ENCODE measurements at regions not wholly inside any gene's neighbourhood (a gene's known extent, or its start where the extent isn't known, plus 50 kb on each side); places are given as distances from the start of the nearest gene placed in this dataset.

GRCh38 chr11:129257512-129257911, 65.4 kb upstream of the ARHGAP32 start:
- no peak overlapping the region for H3K4me3 ChIP-seq (ENCODE audit: low read depth, low read length)
- TF ChIP-seq CTCF (IDR thresholded peaks at IDR 0.05; ENCODE audit: low read depth, low read length): no peak

- no peak for TF ChIP-seq CTCF (IDR thresholded peaks at IDR 0.05; ENCODE audit: low read depth, low read length)
- H3K4me3 ChIP-seq (ENCODE audit: low read depth, low read length): no peak overlapping the region
Observed at GRCh38 chr11:129252621-129253020, 60.5 kb upstream of the ARHGAP32 start.

GRCh38 chr11:129251067-129251466, 58.9 kb upstream of the ARHGAP32 start:
- H3K4me3 ChIP-seq (ENCODE audit: low read depth, low read length): no peak overlapping the region
- no peak for TF ChIP-seq CTCF (IDR thresholded peaks at IDR 0.05; ENCODE audit: low read depth, low read length)

- TF ChIP-seq CTCF (IDR thresholded peaks at IDR 0.05; ENCODE audit: low read depth, low read length): no peak
- H3K4me3 ChIP-seq (ENCODE audit: low read depth, low read length): no peak overlapping the region
Observed at GRCh38 chr11:129249923-129250322, 57.8 kb upstream of the ARHGAP32 start.

GRCh38 chr11:129249351-129249750, 57.2 kb upstream of the ARHGAP32 start:
- no peak for TF ChIP-seq CTCF (IDR thresholded peaks at IDR 0.05; ENCODE audit: low read depth, low read length)
- H3K4me3 ChIP-seq (ENCODE audit: low read depth, low read length): no peak overlapping the region

GRCh38 chr11:129248618-129249017, 56.5 kb upstream of the ARHGAP32 start:
- TF ChIP-seq CTCF (IDR thresholded peaks at IDR 0.05; ENCODE audit: low read depth, low read length): no peak
- H3K4me3 ChIP-seq (ENCODE audit: low read depth, low read length): no peak overlapping the region

- H3K4me3 ChIP-seq (ENCODE audit: low read depth, low read length): no peak overlapping the region
- TF ChIP-seq CTCF (IDR thresholded peaks at IDR 0.05; ENCODE audit: low read depth, low read length): no peak
Observed at GRCh38 chr11:129247135-129247534, 55.0 kb upstream of the ARHGAP32 start.
